ENCODE measurements at regions not wholly inside any gene's neighbourhood (a gene's known extent, or its start where the extent isn't known, plus 50 kb on each side); places are given as distances from the start of the nearest gene placed in this dataset.

- TF ChIP-seq, protein P1, sequence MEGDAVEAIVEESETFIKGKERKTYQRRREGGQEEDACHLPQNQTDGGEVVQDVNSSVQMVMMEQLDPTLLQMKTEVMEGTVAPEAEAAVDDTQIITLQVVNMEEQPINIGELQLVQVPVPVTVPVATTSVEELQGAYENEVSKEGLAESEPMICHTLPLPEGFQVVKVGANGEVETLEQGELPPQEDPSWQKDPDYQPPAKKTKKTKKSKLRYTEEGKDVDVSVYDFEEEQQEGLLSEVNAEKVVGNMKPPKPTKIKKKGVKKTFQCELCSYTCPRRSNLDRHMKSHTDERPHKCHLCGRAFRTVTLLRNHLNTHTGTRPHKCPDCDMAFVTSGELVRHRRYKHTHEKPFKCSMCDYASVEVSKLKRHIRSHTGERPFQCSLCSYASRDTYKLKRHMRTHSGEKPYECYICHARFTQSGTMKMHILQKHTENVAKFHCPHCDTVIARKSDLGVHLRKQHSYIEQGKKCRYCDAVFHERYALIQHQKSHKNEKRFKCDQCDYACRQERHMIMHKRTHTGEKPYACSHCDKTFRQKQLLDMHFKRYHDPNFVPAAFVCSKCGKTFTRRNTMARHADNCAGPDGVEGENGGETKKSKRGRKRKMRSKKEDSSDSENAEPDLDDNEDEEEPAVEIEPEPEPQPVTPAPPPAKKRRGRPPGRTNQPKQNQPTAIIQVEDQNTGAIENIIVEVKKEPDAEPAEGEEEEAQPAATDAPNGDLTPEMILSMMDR (IDR thresholded peaks at IDR 0.05; ENCODE audit: insufficient read depth, low read depth, low read length) = no peak
- no peak for TF ChIP-seq EZH2 (IDR thresholded peaks at IDR 0.05; ENCODE audit: insufficient read depth, low read length)
Measured at GRCh38 chr2:41417511-41417910, 630.3 kb upstream of the PKDCC start.

Data from astrocyte (in vitro differentiated cells and primary cell).